GM12892 (cell line): ENCODE measurements at regions not wholly inside any gene's neighbourhood (a gene's known extent, or its start where the extent isn't known, plus 50 kb on each side); places are given as distances from the start of the nearest gene placed in this dataset.

Experiments used
- POLR2A ChIP-seq: IDR thresholded peaks from 2 replicates; pipeline ENCODE4 v1.6.1; 2011; ENCODE audit warnings: low read depth, low read length, control low read depth
- POLR2AphosphoS5 ChIP-seq: IDR thresholded peaks from 2 replicates; pipeline ENCODE4 v1.6.1; 2011; ENCODE audit warnings: low read depth, low read length, control low read depth
- TAF1 ChIP-seq: IDR thresholded peaks from 2 replicates; pipeline ENCODE4 v1.6.1; 2011; ENCODE audit warnings: low read depth, mild to moderate bottlenecking, control low read depth, low read length, borderline replicate concordance

GRCh38 chr5:66255714-66256113, 111.6 kb downstream of the SREK1 start:
- TF ChIP-seq POLR2A = no peak
- TF ChIP-seq POLR2AphosphoS5 = no peak
- no peak for TF ChIP-seq TAF1
